ENCODE measurements at regions not wholly inside any gene's neighbourhood (a gene's known extent, or its start where the extent isn't known, plus 50 kb on each side); places are given as distances from the start of the nearest gene placed in this dataset.

GRCh38 chr1:143661418-143662101 is 310.2 kb downstream of the FAM72C start:
- no peak for TF ChIP-seq CTCF (IDR thresholded peaks at IDR 0.05)
- DNase-seq (ENCODE audit: extremely low spot score, unreplicated experiment) = no peak
- no peak overlapping the region for H3K4me3 Mint-ChIP-seq (ENCODE audit: unreplicated experiment)
- no peaks in the 10 kb centered on the region for H3K36me3 Mint-ChIP-seq (ENCODE audit: unreplicated experiment)
- H3K9me3 Mint-ChIP-seq (ENCODE audit: unreplicated experiment) = peaks cover 48% of the 10 kb centered on the region
- H3K27me3 Mint-ChIP-seq (ENCODE audit: unreplicated experiment) = no peaks in the 10 kb centered on the region
- no peaks in the 10 kb centered on the region for H3K4me1 Mint-ChIP-seq (ENCODE audit: unreplicated experiment)
- H3K27ac Mint-ChIP-seq (ENCODE audit: unreplicated experiment) = no peak overlapping the region

- no peaks in the 10 kb centered on the region for H3K27me3 Mint-ChIP-seq (ENCODE audit: unreplicated experiment)
- no peak overlapping the region for H3K27ac Mint-ChIP-seq (ENCODE audit: unreplicated experiment)
- no peak for DNase-seq (ENCODE audit: extremely low spot score, unreplicated experiment)
- H3K9me3 Mint-ChIP-seq (ENCODE audit: unreplicated experiment) = peaks cover 53% of the 10 kb centered on the region
- H3K4me3 Mint-ChIP-seq (ENCODE audit: unreplicated experiment) = no peak overlapping the region
- H3K4me1 Mint-ChIP-seq (ENCODE audit: unreplicated experiment) = no peaks in the 10 kb centered on the region
- no peaks in the 10 kb centered on the region for H3K36me3 Mint-ChIP-seq (ENCODE audit: unreplicated experiment)
- no peak for TF ChIP-seq CTCF (IDR thresholded peaks at IDR 0.05)
Measured at GRCh38 chr1:143660354-143660941, 311.3 kb downstream of the FAM72C start.

- Mint-ChIP-seq H3K4me3 (ENCODE audit: unreplicated experiment) (no peak overlapping the region), H3K4me1 (ENCODE audit: unreplicated experiment) (no peaks in the 10 kb centered on the region), H3K27ac (ENCODE audit: unreplicated experiment) (no peak overlapping the region), H3K9me3 (ENCODE audit: unreplicated experiment) (peaks cover 54% of the 10 kb centered on the region), H3K27me3 (ENCODE audit: unreplicated experiment) (no peaks in the 10 kb centered on the region), H3K36me3 (ENCODE audit: unreplicated experiment) (no peaks in the 10 kb centered on the region)
- TF ChIP-seq CTCF (IDR thresholded peaks at IDR 0.05) = no peak
- DNase-seq (ENCODE audit: extremely low spot score, unreplicated experiment) = no peak
Measured at GRCh38 chr1:143653429-143653802, 318.4 kb downstream of the FAM72C start.

- TF ChIP-seq CTCF (IDR thresholded peaks at IDR 0.05) = no peak
- Mint-ChIP-seq H3K27me3 (ENCODE audit: unreplicated experiment) (no peaks in the 10 kb centered on the region), H3K4me3 (ENCODE audit: unreplicated experiment) (no peak overlapping the region), H3K27ac (ENCODE audit: unreplicated experiment) (no peak overlapping the region), H3K4me1 (ENCODE audit: unreplicated experiment) (no peaks in the 10 kb centered on the region), H3K9me3 (ENCODE audit: unreplicated experiment) (peaks cover 50% of the 10 kb centered on the region), H3K36me3 (ENCODE audit: unreplicated experiment) (no peaks in the 10 kb centered on the region)
- DNase-seq (ENCODE audit: extremely low spot score, unreplicated experiment) = no peak
Measured at GRCh38 chr1:143652744-143653428, 318.9 kb downstream of the FAM72C start.

GRCh38 chr1:143652187-143652586 is 319.6 kb downstream of the FAM72C start:
- H3K9me3 Mint-ChIP-seq (ENCODE audit: unreplicated experiment) = peaks cover 47% of the 10 kb centered on the region
- H3K27ac Mint-ChIP-seq (ENCODE audit: unreplicated experiment) = no peak overlapping the region
- H3K27me3 Mint-ChIP-seq (ENCODE audit: unreplicated experiment) = no peaks in the 10 kb centered on the region

More at GRCh38 chr1:143652187-143652586, 319.6 kb downstream of the FAM72C start:
- Mint-ChIP-seq H3K4me1 (ENCODE audit: unreplicated experiment) (no peaks in the 10 kb centered on the region), H3K4me3 (ENCODE audit: unreplicated experiment) (no peak overlapping the region), H3K36me3 (ENCODE audit: unreplicated experiment) (no peaks in the 10 kb centered on the region)
- DNase-seq (ENCODE audit: extremely low spot score, unreplicated experiment) = no peak
- no peak for TF ChIP-seq CTCF (IDR thresholded peaks at IDR 0.05)
